HepG2 (cell line): ENCODE measurements at regions not wholly inside any gene's neighbourhood (a gene's known extent, or its start where the extent isn't known, plus 50 kb on each side); places are given as distances from the start of the nearest gene placed in this dataset.
A peak's percentile ranks its signal among the peaks of the same experiment; 100 is the strongest.

Experiments used
- ATF7-NPFF ChIP-seq: sonication (generic); formaldehyde crosslinking; IDR thresholded peaks from 2 replicates; pipeline ENCODE4 v1.8.1; 2023; ENCODE audit warnings: mild to moderate bottlenecking, low read depth, missing genetic modification reagents, moderate library complexity
- CHD2 ChIP-seq: IDR thresholded peaks from 2 replicates; pipeline ENCODE4 v1.6.1; 2011; ENCODE audit warnings: low read depth, low read length, improper control_type of control experiment
- EEA1 ChIP-seq: sonication (generic); formaldehyde crosslinking; IDR thresholded peaks from 2 replicates; pipeline ENCODE4 v1.5.1; 2020; ENCODE audit warnings: mild to moderate bottlenecking, missing genetic modification reagents, borderline replicate concordance
- HHEX ChIP-seq: IDR thresholded peaks from 2 replicates; pipeline ENCODE4 v1.6.1; 2016; ENCODE audit warnings: control low read depth
- LCORL ChIP-seq, 2 experiments: fragments of 450-650 bp in 1 of 2; sonication (generic) in 1 of 2; formaldehyde crosslinking in 1 of 2; IDR thresholded peaks; 2 replicates each; pipeline versions ENCODE4 v1.5.0 to v1.6.1; 2017 to 2020; ENCODE audit warnings: antibody characterized with exemption in 1 of 2, missing genetic modification reagents in 1 of 2
- MAFF ChIP-seq: IDR thresholded peaks from 2 replicates; pipeline ENCODE4 v1.6.1; 2011; ENCODE audit warnings: low read depth, low read length, improper control_type of control experiment
- MAFG ChIP-seq: sonication (generic); formaldehyde crosslinking; IDR thresholded peaks from 2 replicates; pipeline ENCODE4 v1.5.1; 2020; ENCODE audit warnings: mild to moderate bottlenecking, missing genetic modification reagents
- NFRKB ChIP-seq: fragments of 450-650 bp; IDR thresholded peaks from 2 replicates; pipeline ENCODE4 v1.6.1; 2017
- PAXIP1 ChIP-seq: sonication (generic); formaldehyde crosslinking; conservative IDR thresholded peaks from 2 replicates; pipeline ENCODE4 v1.4.0; 2020; ENCODE audit warnings: mild to moderate bottlenecking, missing genetic modification reagents, moderate library complexity
- SNAPC4 ChIP-seq: sonication (generic); formaldehyde crosslinking; IDR thresholded peaks from 2 replicates; pipeline ENCODE4 v1.4.0; 2020; ENCODE audit warnings: mild to moderate bottlenecking, missing genetic modification reagents
- ZBTB21 ChIP-seq: sonication (generic); formaldehyde crosslinking; IDR thresholded peaks from 2 replicates; pipeline ENCODE4 v1.4.0; 2020; ENCODE audit warnings: missing genetic modification reagents
- ZBTB40 ChIP-seq, 2 experiments: fragments of 450-650 bp in 1 of 2; sonication (generic) in 1 of 2; formaldehyde crosslinking in 1 of 2; IDR thresholded peaks; 2 replicates each; pipeline versions ENCODE4 v1.6.1 to v1.8.0; 2016 to 2022; ENCODE audit warnings: antibody characterized with exemption in 1 of 2, mild to moderate bottlenecking in 1 of 2, missing genetic modification reagents in 1 of 2
- ZNF24 ChIP-seq: fragments of 450-650 bp; IDR thresholded peaks from 2 replicates; pipeline ENCODE4 v1.6.1; 2017; ENCODE audit warnings: antibody characterized with exemption, mild to moderate bottlenecking

GRCh38 chr7:89887489-89887888 is 266.8 kb upstream of the STEAP1 start (continued):
- no peak for TF ChIP-seq NFRKB
- TF ChIP-seq ZBTB21 (CRISPR knock-in tag) = no peak
- no peak for TF ChIP-seq SNAPC4 (CRISPR knock-in tag)
- no peak for TF ChIP-seq HHEX
- no peak for TF ChIP-seq ZBTB40 (IDR thresholded peaks at IDR 0.05)
- TF ChIP-seq ZBTB40 (CRISPR knock-in tag; IDR thresholded peaks at IDR 0.05) = no peak
- TF ChIP-seq LCORL (IDR thresholded peaks at IDR 0.05) = no peak
- TF ChIP-seq LCORL (CRISPR knock-in tag; IDR thresholded peaks at IDR 0.05) = no peak
- no peak for TF ChIP-seq ATF7-NPFF (CRISPR knock-in tag)
- TF ChIP-seq ZNF24 = no peak
- TF ChIP-seq PAXIP1 (CRISPR knock-in tag) = 0 out of 2 replicates have a peak, but pooled peaks have one; percentile 24
- no peak for TF ChIP-seq CHD2
- no peak for TF ChIP-seq EEA1 (CRISPR knock-in tag)
- TF ChIP-seq MAFG (CRISPR knock-in tag) = peak; percentile 98
- peak; percentile 98 for TF ChIP-seq MAFF
